ENCODE measurements at regions not wholly inside any gene's neighbourhood (a gene's known extent, or its start where the extent isn't known, plus 50 kb on each side); places are given as distances from the start of the nearest gene placed in this dataset.

GRCh38 chr3:110774496-110775265, 296.9 kb upstream of the NECTIN3 start:
- DNase-seq: no peak

- DNase-seq: no peak
Observed at GRCh38 chr3:110779581-110779980, 292.0 kb upstream of the NECTIN3 start.

GRCh38 chr3:110783541-110783940, 288.1 kb upstream of the NECTIN3 start:
- DNase-seq: no peak

GRCh38 chr3:110788794-110789193, 282.8 kb upstream of the NECTIN3 start:
- DNase-seq: no peak

DNA sequence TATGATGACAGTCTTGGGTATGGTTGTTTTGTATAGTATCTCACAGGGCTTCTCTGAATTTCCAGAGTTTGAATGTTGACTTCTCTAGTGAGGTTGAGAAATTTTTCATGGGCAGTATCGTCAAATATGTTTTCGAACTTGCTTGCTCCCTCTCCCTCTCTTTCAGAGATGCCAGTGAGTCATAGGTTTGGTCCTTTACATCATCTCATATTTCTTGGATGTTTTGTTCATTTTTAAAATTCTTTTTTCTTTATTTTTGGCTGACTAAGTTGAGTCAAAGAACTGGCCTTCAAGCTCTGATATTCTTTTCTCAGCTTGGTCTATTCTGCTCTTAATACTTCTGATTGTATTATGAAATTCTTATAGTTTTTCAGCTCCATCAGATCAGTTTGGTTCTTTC, 282.3 kb upstream of the NECTIN3 start:
- DNase-seq: no peak

- no peak for DNase-seq
Observed at GRCh38 chr3:110790631-110791030, 281.0 kb upstream of the NECTIN3 start.

- DNase-seq: no peak
Observed at GRCh38 chr3:110791995-110792686, 279.5 kb upstream of the NECTIN3 start.

GRCh38 chr3:110793611-110794010, 278.0 kb upstream of the NECTIN3 start:
- no peak for DNase-seq

DNA sequence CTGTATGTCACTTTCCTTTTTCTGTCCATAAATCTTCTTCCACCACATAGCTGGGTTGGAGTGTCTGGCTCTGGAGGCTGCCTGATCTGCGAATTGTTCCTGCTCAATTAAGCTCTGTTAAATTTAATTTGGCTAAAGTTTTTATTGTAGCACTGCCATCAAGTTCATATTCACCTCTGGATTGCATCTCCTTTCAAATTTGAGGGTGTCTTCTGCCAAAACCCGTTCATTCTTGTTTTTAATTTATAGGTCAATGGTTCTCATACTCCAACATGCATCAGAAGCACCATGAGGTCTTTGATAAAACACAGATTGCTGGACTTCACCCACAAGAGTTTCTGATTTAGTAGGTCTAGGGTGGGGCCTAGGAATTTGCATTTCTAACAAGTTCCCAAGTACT, 276.5 kb upstream of the NECTIN3 start:
- no peak for DNase-seq

DNA sequence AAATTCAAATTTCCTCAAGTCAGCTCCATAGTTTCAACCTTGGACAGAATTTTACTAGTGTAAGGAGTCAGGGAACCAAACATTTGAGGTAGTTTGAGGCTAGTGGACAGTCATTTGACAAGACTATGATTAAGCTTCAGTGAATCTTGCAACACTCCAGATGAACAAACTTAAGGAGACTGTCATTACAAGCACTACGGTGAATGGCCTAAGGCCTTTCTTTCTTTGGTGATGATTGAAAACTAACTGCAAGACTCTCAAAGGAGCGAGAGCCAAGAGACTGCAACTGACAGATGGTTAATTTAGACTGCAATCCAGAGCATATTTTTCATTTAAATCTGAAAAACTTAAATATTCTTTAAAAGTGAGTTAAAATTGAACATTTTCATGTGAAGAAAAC, 272.3 kb upstream of the NECTIN3 start:
- DNase-seq: no peak

DNA sequence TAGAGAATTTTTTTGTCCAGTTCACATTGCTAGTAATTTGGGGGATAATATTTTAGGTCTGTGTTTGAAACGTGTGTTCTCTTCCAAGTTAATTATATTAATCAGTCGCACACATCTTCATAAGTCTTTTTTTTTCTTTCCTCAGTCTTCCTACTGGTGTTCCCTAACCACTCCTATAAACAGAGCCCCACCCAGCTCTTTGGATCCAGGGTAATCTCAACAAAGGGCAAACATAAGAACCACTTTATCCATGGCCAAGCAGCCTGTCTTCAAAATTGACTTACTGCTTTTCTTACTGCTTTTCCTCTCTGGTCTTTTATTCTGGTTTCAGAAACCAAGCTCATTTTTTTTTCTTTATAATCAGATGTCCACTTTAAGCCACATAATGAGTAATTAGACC, 266.8 kb upstream of the NECTIN3 start:
- no peak for DNase-seq

- no peak for DNase-seq
Observed at GRCh38 chr3:110806924-110807323, 264.7 kb upstream of the NECTIN3 start.

- DNase-seq: no peak
Observed at GRCh38 chr3:110808630-110809029, 263.0 kb upstream of the NECTIN3 start.

GRCh38 chr3:110810356-110810755, 261.3 kb upstream of the NECTIN3 start:
- no peak for DNase-seq

- no peak for DNase-seq
Observed at GRCh38 chr3:110811050-110811449, 260.6 kb upstream of the NECTIN3 start.

- no peak for DNase-seq
Observed at GRCh38 chr3:110813541-110813940, 258.1 kb upstream of the NECTIN3 start.

DNA sequence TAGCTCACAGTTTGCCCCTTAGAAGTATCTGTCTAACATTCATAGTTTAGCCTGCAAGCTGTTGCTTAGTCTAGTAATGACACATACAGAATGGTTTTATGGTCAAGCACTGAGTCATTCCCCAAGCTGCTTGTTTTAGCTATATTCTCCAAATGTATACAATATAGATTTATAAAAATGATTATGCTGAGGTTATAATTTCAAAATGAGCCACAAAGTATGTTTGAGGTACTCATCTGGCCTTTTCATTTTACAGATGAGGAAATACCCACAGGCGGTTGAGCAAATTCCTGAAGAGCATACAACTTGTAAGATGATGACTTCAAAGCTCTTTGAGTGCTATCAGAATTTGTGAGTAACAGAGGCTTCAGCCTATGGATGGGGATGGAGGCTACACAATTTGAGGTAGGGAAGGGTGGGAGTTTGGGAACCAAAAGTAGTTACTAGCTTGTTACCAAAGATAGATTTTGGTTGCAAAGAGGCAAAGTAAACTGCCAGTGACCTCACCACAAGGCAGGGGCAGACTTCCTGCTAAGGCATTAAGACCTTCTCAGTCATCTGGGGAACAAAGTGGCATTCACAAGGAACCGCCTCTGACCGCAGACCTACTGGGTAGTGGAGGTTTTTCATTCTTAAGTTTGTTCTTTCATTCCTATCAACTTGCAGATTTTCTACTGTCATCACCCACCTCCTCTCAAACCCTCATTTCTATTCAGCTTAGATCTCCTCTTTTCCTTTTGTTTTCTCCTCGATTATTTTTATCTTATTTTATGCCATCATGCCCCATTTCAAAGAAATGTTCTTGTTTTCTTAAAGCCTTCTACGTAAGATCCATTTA, 257.2 kb upstream of the NECTIN3 start:
- no peak for DNase-seq

DNA sequence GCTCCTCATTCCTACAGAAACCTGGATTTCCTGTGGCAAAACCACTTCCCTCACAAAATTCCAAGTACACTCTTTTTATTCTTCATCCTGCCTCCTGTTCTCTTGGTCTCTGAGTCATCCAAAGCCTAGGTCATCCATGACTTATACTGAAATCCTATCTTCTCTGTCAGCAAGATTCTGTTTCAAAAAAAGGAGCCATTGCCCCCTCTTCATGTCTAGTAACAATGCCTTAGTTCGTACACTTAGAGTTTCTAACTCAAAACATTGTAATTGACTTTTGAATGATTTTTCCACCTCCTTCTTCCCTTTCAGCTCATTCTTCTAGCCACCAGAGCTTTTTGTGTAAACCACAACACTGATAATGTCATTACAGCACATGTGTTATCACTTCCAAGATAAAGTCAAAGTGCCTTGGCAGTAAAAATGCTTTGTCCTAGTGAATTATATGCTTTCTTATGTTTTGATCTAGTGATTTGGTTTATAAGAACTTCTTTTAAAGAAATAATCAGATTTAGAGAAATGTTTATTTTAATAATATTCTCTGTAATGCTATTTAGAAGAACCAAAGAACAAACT, 256.5 kb upstream of the NECTIN3 start:
- DNase-seq: no peak

DNA sequence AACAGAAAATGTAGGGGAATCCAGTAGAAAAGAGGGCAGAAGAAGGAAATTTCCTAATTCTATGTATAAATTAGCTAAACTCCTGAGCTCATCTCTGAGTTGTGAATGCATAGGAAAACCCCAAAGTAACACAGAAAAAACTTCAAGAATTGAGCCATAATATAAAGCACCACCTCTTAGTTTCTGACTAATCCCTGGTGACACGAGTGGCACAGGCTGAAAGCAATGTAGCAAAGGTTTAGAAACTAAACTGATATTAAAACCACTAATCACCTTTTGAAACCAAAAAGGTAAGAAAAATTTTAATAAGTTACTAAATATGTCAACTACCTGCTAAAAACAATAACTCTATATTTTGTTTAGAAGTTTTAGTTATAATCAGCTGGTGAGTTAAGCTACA, 255.6 kb upstream of the NECTIN3 start:
- no peak for DNase-seq

- DNase-seq: no peak
Observed at GRCh38 chr3:110821586-110821985, 250.0 kb upstream of the NECTIN3 start.

DNA sequence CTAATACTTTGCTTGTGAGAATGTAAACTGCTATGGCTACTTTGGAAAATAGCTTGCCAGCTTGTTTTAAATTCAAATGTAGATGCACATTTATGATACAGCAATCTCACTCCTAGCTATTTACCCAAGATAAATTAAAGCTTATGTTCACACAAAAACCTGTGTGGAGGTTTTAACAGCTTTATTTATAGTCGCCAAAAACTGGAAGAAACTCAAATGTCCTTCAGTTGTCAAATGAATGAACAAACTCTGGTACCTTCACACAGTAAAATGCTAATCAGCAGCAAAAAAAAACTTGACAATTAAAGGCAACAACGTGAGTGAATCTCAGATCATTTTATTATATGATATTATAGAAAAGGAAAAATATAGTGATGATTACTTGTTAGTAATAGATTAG, 248.6 kb upstream of the NECTIN3 start:
- DNase-seq: no peak

- DNase-seq: no peak
Observed at GRCh38 chr3:110846971-110847370, 224.6 kb upstream of the NECTIN3 start.

GRCh38 chr3:110849064-110849463, 222.6 kb upstream of the NECTIN3 start:
- no peak for DNase-seq
